ENCODE measurements at regions not wholly inside any gene's neighbourhood (a gene's known extent, or its start where the extent isn't known, plus 50 kb on each side); places are given as distances from the start of the nearest gene placed in this dataset.

GRCh38 chr3:86245360-86245759 lies 745.6 kb downstream of the VGLL3 start:
- Histone ChIP-seq H3K9me2 (replicated peaks; ENCODE audit: insufficient read depth, low read length) (no peaks in the 10 kb centered on the region), H2AFZ (ENCODE audit: low read depth, low read length, severe bottlenecking) (no peak overlapping the region), H3F3A (ENCODE audit: insufficient read depth) (no peaks in the 10 kb centered on the region), H3K9me3 (ENCODE audit: insufficient read depth, low read length) (no peaks in the 10 kb centered on the region), H3K27me3 (ENCODE audit: low read length) (no peaks in the 10 kb centered on the region), H3K36me3 (ENCODE audit: low read length) (no peaks in the 10 kb centered on the region), H3K9ac (ENCODE audit: low read length) (no peak overlapping the region), H3K4me3 (ENCODE audit: insufficient read depth, low read length, poor library complexity, severe bottlenecking) (no peak overlapping the region), H3K79me2 (ENCODE audit: insufficient read depth, low read length) (no peaks in the 10 kb centered on the region), H4K20me1 (ENCODE audit: low read depth, low read length) (no peaks in the 10 kb centered on the region), H3K4me2 (ENCODE audit: low read depth, low read length, poor library complexity, severe bottlenecking) (no peak overlapping the region), H3K27ac (ENCODE audit: low read depth, low read length) (no peak overlapping the region)
- TF ChIP-seq CTCF (IDR thresholded peaks at IDR 0.05; ENCODE audit: insufficient read depth, low read length, poor library complexity, severe bottlenecking) (no peak), EZH2phosphoT487 (conservative IDR thresholded peaks at IDR 0.05; ENCODE audit: low read length) (no peak)

DNA sequence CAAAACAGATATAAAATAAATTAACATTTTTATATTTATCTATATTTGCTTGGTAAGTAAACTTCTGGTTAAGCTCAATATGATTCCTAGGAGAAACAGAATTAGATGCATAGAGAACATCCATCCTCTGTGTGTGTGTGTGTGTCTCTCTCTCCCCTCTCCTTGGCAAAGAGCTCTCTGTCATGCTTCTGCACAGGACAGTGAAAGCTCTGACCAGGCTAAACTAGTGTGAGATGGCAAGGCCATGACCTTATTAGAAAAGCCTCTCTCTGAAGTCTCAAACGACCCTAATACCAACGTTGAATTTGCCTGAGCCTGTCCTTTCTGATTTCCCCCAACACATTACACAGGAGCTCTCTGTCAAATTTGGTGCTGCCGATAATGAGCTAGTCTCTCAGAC lies 746.0 kb downstream of the VGLL3 start:
- Histone ChIP-seq H3K4me3 (ENCODE audit: insufficient read depth, low read length, poor library complexity, severe bottlenecking) (no peak overlapping the region), H3F3A (ENCODE audit: insufficient read depth) (no peaks in the 10 kb centered on the region), H2AFZ (ENCODE audit: low read depth, low read length, severe bottlenecking) (no peak overlapping the region), H3K9ac (ENCODE audit: low read length) (no peak overlapping the region), H3K27ac (ENCODE audit: low read depth, low read length) (no peak overlapping the region), H3K9me3 (ENCODE audit: insufficient read depth, low read length) (no peaks in the 10 kb centered on the region), H3K4me2 (ENCODE audit: low read depth, low read length, poor library complexity, severe bottlenecking) (no peak overlapping the region), H3K79me2 (ENCODE audit: insufficient read depth, low read length) (no peaks in the 10 kb centered on the region), H3K36me3 (ENCODE audit: low read length) (no peaks in the 10 kb centered on the region), H3K27me3 (ENCODE audit: low read length) (no peaks in the 10 kb centered on the region), H4K20me1 (ENCODE audit: low read depth, low read length) (no peaks in the 10 kb centered on the region), H3K9me2 (replicated peaks; ENCODE audit: insufficient read depth, low read length) (no peaks in the 10 kb centered on the region)
- TF ChIP-seq EZH2phosphoT487 (conservative IDR thresholded peaks at IDR 0.05; ENCODE audit: low read length), result no peak
- TF ChIP-seq CTCF (IDR thresholded peaks at IDR 0.05; ENCODE audit: insufficient read depth, low read length, poor library complexity, severe bottlenecking), result no peak

DNA sequence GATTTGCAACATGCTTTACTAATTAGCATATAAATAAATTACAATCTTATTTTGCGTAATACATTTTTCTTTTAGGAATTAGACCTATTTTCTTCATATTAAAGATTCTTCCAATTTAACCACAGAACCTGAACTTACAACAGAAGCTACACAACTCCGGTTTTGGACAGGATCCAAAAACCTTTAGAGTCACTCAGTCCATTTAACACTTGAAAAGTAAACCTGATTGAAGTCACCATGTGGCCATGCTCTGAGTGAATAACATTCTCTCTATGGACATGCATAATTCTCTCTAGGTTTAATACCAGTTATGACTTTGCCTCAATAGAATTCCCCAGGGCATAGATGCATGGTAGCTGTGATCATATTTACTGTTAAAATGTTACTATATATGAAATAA lies 751.0 kb downstream of the VGLL3 start:
- H2AFZ ChIP-seq (ENCODE audit: low read depth, low read length, severe bottlenecking), result no peak overlapping the region
- no peaks in the 10 kb centered on the region for H3K36me3 ChIP-seq (ENCODE audit: low read length)
- no peak overlapping the region for H3K9ac ChIP-seq (ENCODE audit: low read length)
- H3K4me2 ChIP-seq (ENCODE audit: low read depth, low read length, poor library complexity, severe bottlenecking), result no peak overlapping the region
- no peaks in the 10 kb centered on the region for H4K20me1 ChIP-seq (ENCODE audit: low read depth, low read length)
- H3K9me3 ChIP-seq (ENCODE audit: insufficient read depth, low read length), result no peaks in the 10 kb centered on the region
- no peaks in the 10 kb centered on the region for H3K27me3 ChIP-seq (ENCODE audit: low read length)
- no peaks in the 10 kb centered on the region for H3F3A ChIP-seq (ENCODE audit: insufficient read depth)
- H3K9me2 ChIP-seq (replicated peaks; ENCODE audit: insufficient read depth, low read length), result no peaks in the 10 kb centered on the region
- no peak overlapping the region for H3K27ac ChIP-seq (ENCODE audit: low read depth, low read length)
- no peaks in the 10 kb centered on the region for H3K79me2 ChIP-seq (ENCODE audit: insufficient read depth, low read length)
- no peak overlapping the region for H3K4me3 ChIP-seq (ENCODE audit: insufficient read depth, low read length, poor library complexity, severe bottlenecking)
- TF ChIP-seq EZH2phosphoT487 (conservative IDR thresholded peaks at IDR 0.05; ENCODE audit: low read length) (no peak), CTCF (IDR thresholded peaks at IDR 0.05; ENCODE audit: insufficient read depth, low read length, poor library complexity, severe bottlenecking) (no peak)
